ENCODE measurements at regions not wholly inside any gene's neighbourhood (a gene's known extent, or its start where the extent isn't known, plus 50 kb on each side); places are given as distances from the start of the nearest gene placed in this dataset.
A peak's percentile ranks its signal among the peaks of the same experiment; 100 is the strongest.

DNA sequence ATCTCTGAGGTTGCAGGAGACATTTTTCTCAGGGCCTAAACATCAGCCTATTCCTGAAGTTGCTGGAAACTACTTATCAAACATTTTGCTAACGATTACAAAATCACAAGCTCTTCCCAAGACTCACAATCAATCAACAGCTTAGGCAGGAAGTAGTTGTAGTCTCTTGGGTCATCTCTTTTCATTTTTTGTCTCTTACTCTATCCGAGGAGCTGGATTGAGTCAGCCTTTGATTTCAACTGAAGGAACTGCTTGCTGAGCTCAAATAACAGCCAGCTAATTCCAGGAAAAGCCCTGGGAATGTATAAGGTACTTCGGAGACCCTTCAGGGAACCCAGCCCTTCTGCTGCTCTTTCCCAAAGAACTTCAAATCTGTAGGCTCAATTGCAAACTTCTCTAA is 398.9 kb downstream of the PLK2 start:
- no peak overlapping the region for H3K4me3 ChIP-seq (ENCODE audit: low read depth, low read length)
- TF ChIP-seq, protein P1, sequence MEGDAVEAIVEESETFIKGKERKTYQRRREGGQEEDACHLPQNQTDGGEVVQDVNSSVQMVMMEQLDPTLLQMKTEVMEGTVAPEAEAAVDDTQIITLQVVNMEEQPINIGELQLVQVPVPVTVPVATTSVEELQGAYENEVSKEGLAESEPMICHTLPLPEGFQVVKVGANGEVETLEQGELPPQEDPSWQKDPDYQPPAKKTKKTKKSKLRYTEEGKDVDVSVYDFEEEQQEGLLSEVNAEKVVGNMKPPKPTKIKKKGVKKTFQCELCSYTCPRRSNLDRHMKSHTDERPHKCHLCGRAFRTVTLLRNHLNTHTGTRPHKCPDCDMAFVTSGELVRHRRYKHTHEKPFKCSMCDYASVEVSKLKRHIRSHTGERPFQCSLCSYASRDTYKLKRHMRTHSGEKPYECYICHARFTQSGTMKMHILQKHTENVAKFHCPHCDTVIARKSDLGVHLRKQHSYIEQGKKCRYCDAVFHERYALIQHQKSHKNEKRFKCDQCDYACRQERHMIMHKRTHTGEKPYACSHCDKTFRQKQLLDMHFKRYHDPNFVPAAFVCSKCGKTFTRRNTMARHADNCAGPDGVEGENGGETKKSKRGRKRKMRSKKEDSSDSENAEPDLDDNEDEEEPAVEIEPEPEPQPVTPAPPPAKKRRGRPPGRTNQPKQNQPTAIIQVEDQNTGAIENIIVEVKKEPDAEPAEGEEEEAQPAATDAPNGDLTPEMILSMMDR (IDR thresholded peaks at IDR 0.05; ENCODE audit: low read depth, low read length, missing control alignments): no peak
- in situ Hi-C loops (cut with HindIII; ENCODE audit: low sequenced_read_pairs): no loop called here
- no peak for DNase-seq (ENCODE audit: low read depth)

DNA sequence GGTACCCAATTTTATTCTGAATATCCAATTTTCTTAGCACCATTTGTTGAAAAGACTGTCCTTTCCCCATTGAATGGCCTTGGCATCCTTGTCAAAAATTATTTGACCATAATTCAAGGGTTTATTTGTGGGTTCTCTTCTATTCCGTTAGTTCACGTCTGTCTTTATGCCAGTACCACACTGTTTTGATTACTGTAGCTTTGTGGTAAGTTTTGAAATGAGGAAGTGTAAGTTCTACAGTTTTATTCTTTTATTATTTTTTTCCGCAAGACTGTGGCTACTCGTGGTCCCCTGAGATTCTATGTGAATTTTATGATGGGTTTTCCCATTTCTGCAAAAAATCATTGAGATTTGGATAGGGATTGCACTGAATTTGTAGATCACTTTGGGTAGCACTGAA is 402.6 kb downstream of the PLK2 start:
- H3K4me3 ChIP-seq (ENCODE audit: low read depth, low read length): no peak overlapping the region
- no peak for DNase-seq (ENCODE audit: low read depth)
- in situ Hi-C loops (cut with HindIII; ENCODE audit: low sequenced_read_pairs): no loop called here
- TF ChIP-seq, protein P1 (IDR thresholded peaks at IDR 0.05; ENCODE audit: low read depth, low read length, missing control alignments): no peak

DNA sequence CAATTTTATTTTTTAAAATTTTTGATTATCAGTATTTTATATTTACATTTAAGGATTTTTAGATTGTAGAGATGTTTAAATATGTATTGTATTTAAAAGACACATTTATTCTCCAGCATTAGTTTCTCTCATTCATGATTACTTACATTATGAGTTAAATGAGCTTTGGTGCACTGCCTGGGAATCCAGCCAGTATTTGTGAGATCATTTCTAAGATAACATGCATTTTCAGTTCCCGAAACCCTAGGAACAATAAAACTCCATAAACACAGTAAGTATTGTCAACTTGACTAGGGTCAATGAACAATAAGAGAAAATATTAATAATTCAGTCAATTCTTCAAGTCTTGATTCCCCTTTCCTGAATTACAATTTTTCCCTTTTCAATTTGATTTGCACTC is 403.3 kb downstream of the PLK2 start:
- DNase-seq (ENCODE audit: low read depth): peak; percentile 71
- TF ChIP-seq, protein P1 (IDR thresholded peaks at IDR 0.05; ENCODE audit: low read depth, low read length, missing control alignments): no peak
- in situ Hi-C loops (cut with HindIII; ENCODE audit: low sequenced_read_pairs): no loop called here
- H3K4me3 ChIP-seq (ENCODE audit: low read depth, low read length): no peak overlapping the region

DNA sequence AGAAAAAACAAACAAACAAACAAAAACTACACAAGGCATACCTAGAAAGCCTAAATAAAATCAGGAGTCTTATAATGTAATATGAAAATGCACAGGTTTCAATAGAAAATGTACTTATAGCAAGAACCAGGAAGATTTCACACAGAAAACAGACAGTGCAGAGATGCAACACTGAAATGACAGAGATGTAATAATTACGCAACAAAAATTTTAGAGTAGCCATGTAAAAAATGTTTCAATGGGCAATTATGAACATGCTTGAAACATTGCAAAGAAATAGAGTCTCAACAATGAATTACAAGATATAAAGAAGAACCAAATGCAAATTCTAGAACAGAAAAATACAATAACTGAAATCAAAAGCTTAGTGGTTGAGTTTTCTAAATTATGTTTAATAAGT is 405.9 kb downstream of the PLK2 start:
- in situ Hi-C loops (cut with HindIII; ENCODE audit: low sequenced_read_pairs): no loop called here
- no peak overlapping the region for H3K4me3 ChIP-seq (ENCODE audit: low read depth, low read length)
- TF ChIP-seq, protein P1 (IDR thresholded peaks at IDR 0.05; ENCODE audit: low read depth, low read length, missing control alignments): no peak
- no peak for DNase-seq (ENCODE audit: low read depth)

DNA sequence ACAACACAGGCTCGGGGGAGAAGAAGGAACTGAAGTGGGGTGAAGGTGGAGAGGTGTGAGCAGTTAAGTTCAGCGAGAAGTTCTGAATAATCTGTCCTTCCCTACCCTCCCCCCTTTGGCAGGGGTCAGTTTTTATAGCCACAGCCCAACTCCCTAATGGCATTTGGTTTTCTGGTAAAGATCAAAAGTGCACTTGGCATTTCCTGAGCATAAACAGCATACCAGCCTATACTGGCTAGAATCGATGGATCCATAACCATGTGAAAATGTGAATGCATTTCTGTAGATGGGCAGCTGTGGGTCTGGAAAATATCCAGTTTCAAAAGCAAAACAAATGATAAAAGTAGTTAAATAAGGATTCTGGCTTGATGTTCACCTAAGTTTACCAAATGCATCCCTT is 410.9 kb downstream of the PLK2 start:
- DNase-seq (ENCODE audit: low read depth): no peak
- TF ChIP-seq, protein P1 (IDR thresholded peaks at IDR 0.05; ENCODE audit: low read depth, low read length, missing control alignments): no peak
- in situ Hi-C loops (cut with HindIII; ENCODE audit: low sequenced_read_pairs): no loop called here
- H3K4me3 ChIP-seq (ENCODE audit: low read depth, low read length): no peak overlapping the region

DNA sequence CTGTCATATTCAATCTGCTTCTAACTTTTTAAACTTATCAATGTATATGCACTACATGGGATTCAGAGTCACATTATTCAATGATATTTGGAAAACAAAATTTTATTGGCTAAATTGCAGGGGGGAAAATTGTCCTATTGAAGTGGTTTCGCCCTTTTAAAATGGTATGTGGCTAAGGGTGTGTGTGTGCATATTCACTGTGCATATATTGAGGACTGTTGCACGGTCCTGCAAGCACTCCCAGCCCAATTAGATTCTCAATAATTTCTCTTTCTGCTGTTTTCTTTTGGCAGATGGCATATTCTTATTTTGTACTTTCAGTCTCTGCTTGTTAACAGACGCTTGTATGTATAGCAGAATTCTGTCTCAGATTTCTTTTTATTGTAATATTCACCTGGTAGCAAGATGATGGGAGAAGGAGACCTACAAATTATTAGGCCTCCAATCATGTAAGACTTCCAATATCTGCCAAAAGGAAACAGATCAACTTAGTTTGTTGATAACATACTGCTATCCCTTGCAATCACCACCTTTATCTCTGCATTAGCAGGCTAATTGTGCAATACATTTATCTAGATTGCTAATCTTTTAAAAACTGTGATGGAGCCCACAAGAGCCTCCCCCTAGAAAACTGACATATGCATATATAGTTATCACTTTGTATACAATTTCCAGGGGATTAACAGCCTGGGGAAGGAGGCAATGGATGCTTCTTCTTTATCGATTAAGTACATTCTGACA is 411.5 kb downstream of the PLK2 start:
- DNase-seq (ENCODE audit: low read depth): no peak
- TF ChIP-seq, protein P1 (IDR thresholded peaks at IDR 0.05; ENCODE audit: low read depth, low read length, missing control alignments): no peak
- in situ Hi-C loops (cut with HindIII; ENCODE audit: low sequenced_read_pairs): no loop called here
- no peak overlapping the region for H3K4me3 ChIP-seq (ENCODE audit: low read depth, low read length)
